ENCODE measurements at regions not wholly inside any gene's neighbourhood (a gene's known extent, or its start where the extent isn't known, plus 50 kb on each side); places are given as distances from the start of the nearest gene placed in this dataset.

- Histone ChIP-seq H3K27me3 (ENCODE audit: control insufficient read depth in 2 of 2, insufficient read depth in 2 of 2, low read length in 2 of 2) (no peaks in the 10 kb centered on the region), H2AFZ (ENCODE audit: insufficient read depth, low read depth, low read length, poor library complexity, severe bottlenecking) (no peak overlapping the region), H3K27ac (ENCODE audit: low read depth in 1 of 2, low read length in 2 of 2) (no peak overlapping the region), H3K36me3 (replicated peaks in 1 of 2; ENCODE audit: control insufficient read depth in 1 of 2, insufficient read depth in 2 of 2, low read length in 2 of 2) (no peaks in the 10 kb centered on the region), H3K79me2 (ENCODE audit: insufficient read depth, low read length) (no peaks in the 10 kb centered on the region), H3K4me3 (replicated peaks in 1 of 3; ENCODE audit: low read depth in 2 of 3, low read length in 3 of 3) (no peak overlapping the region), H3K9me3 (replicated peaks in 1 of 2; ENCODE audit: control insufficient read depth in 1 of 2, insufficient read depth in 1 of 2, low read length in 2 of 2) (no peaks in the 10 kb centered on the region), H4K20me1 (ENCODE audit: insufficient read depth, low read length) (no peaks in the 10 kb centered on the region), H3K4me1 (ENCODE audit: control insufficient read depth in 1 of 2, insufficient read depth in 2 of 2, low read length in 2 of 2) (no peaks in the 10 kb centered on the region), H3K4me2 (replicated peaks; ENCODE audit: extremely low read depth, low read length, poor library complexity, severe bottlenecking) (no peak overlapping the region), H3K9ac (ENCODE audit: insufficient read depth, low read length, poor library complexity, severe bottlenecking) (no peak overlapping the region)
- no peaks in the 10 kb centered on the region for H3K36me3 Mint-ChIP-seq
- H3K4me3 Mint-ChIP-seq: no peak overlapping the region
- DNase-seq: no peak
- H3K9me3 Mint-ChIP-seq: peaks cover 0 to 6% (median 3%) of the 10 kb centered on the region in 7 donors
- H3K4me1 Mint-ChIP-seq: no peaks in the 10 kb centered on the region
- no peak for TF ChIP-seq CTCF (IDR thresholded peaks at IDR 0.05)
- H3K27ac Mint-ChIP-seq: no peak overlapping the region
- 100% methylated on average over 1 of the region's 3 CpGs for WGBS (ENCODE audit: insufficient coverage)
- intact Hi-C loops (cut with micrococcal nuclease): no loop called here
- H3K27me3 Mint-ChIP-seq (ENCODE audit: low read depth in 3 of 3): peaks cover 0 to 1% (median 0%) of the 10 kb centered on the region in 3 donors
These were observed 332.6 kb downstream of the DTHD1 start for GRCh38 chr4:36614011-36614410.

GRCh38 chr4:36618102-36618501, 336.7 kb downstream of the DTHD1 start:
- H3K9me3 Mint-ChIP-seq: peaks cover 0 to 3% (median 1%) of the 10 kb centered on the region in 7 donors
- Histone ChIP-seq H3K79me2 (ENCODE audit: insufficient read depth, low read length) (no peaks in the 10 kb centered on the region), H2AFZ (ENCODE audit: insufficient read depth, low read depth, low read length, poor library complexity, severe bottlenecking) (no peak overlapping the region), H3K4me1 (ENCODE audit: control insufficient read depth in 1 of 2, insufficient read depth in 2 of 2, low read length in 2 of 2) (no peaks in the 10 kb centered on the region), H3K4me3 (replicated peaks in 1 of 3; ENCODE audit: low read depth in 2 of 3, low read length in 3 of 3) (no peak overlapping the region), H3K27ac (ENCODE audit: low read depth in 1 of 2, low read length in 2 of 2) (no peak overlapping the region), H3K27me3 (ENCODE audit: control insufficient read depth in 2 of 2, insufficient read depth in 2 of 2, low read length in 2 of 2) (no peaks in the 10 kb centered on the region), H3K9ac (ENCODE audit: insufficient read depth, low read length, poor library complexity, severe bottlenecking) (no peak overlapping the region), H3K4me2 (replicated peaks; ENCODE audit: extremely low read depth, low read length, poor library complexity, severe bottlenecking) (no peak overlapping the region), H3K9me3 (replicated peaks in 1 of 2; ENCODE audit: control insufficient read depth in 1 of 2, insufficient read depth in 1 of 2, low read length in 2 of 2) (no peaks in the 10 kb centered on the region), H3K36me3 (replicated peaks in 1 of 2; ENCODE audit: control insufficient read depth in 1 of 2, insufficient read depth in 2 of 2, low read length in 2 of 2) (no peaks in the 10 kb centered on the region), H4K20me1 (ENCODE audit: insufficient read depth, low read length) (no peaks in the 10 kb centered on the region)
- no peak for TF ChIP-seq CTCF (IDR thresholded peaks at IDR 0.05)
- no peaks in the 10 kb centered on the region for H3K36me3 Mint-ChIP-seq
- no peak for DNase-seq
- H3K27ac Mint-ChIP-seq: no peak overlapping the region
- no CpG with 5 or more reads among the region's 1 CpG for WGBS (ENCODE audit: insufficient coverage)
- intact Hi-C loops (cut with micrococcal nuclease): no loop called here
- no peaks in the 10 kb centered on the region for H3K4me1 Mint-ChIP-seq
- H3K27me3 Mint-ChIP-seq (ENCODE audit: low read depth in 3 of 3): peaks cover 0 to 1% (median 1%) of the 10 kb centered on the region in 3 donors
- no peak overlapping the region for H3K4me3 Mint-ChIP-seq
